Activated T-cell treated with anti-CD3 and anti-CD28 coated beads, Interleukin-2, amount 50 U/mL, for 4 hours (primary cell): ENCODE measurements at regions not wholly inside any gene's neighbourhood (a gene's known extent, or its start where the extent isn't known, plus 50 kb on each side); places are given as distances from the start of the nearest gene placed in this dataset.
"Not testable (repeated sequence)": the region's sequence is repeated elsewhere in the genome, so short reads cannot be mapped to it uniquely, and the experiment has no call there.

Source experiments
- ATAC-seq, 2 donors: fragments of 200-7000 bp; cut with Tn5 transposase; one replicate each; pipeline ENCODE4 v1.10.0; 2021
- DNase-seq: peaks from one replicate; pipeline ENCODE4 v3.0.0-alpha.2; 2020
- H3K27me3 Mint-ChIP-seq: one replicate; pipeline ENCODE4 v1.8.0; 2021; ENCODE audit warnings: low read depth, mixed read lengths
- H3K36me3 Mint-ChIP-seq: one replicate; pipeline ENCODE4 v1.8.0; 2022; ENCODE audit warnings: mixed read lengths; ENCODE audit not compliant: insufficient read depth
- H3K4me1 Mint-ChIP-seq: one replicate; pipeline ENCODE4 v1.8.0; 2021; ENCODE audit warnings: low read depth, mixed read lengths
- H3K4me3 Mint-ChIP-seq: one replicate; pipeline ENCODE4 v1.8.0; 2021; ENCODE audit warnings: mild to moderate bottlenecking, moderate library complexity, mixed read lengths
- H3K9me3 Mint-ChIP-seq: one replicate; pipeline ENCODE4 v1.8.0; 2021; ENCODE audit warnings: mixed read lengths

GRCh38 chr11:116339306-116340098 is 433.3 kb downstream of the BUD13 start:
- no peak for DNase-seq
- no peak for ATAC-seq
- Mint-ChIP-seq H3K4me1 (no peaks in the 10 kb centered on the region), H3K9me3 (peaks cover 12% of the 10 kb centered on the region), H3K36me3 (no peaks in the 10 kb centered on the region), H3K4me3 (no peak overlapping the region), H3K27me3 (no peaks in the 10 kb centered on the region)

GRCh38 chr11:116338500-116338899 is 434.3 kb downstream of the BUD13 start:
- H3K36me3 Mint-ChIP-seq, H3K27me3 Mint-ChIP-seq, H3K4me3 Mint-ChIP-seq, DNase-seq, H3K4me1 Mint-ChIP-seq, ATAC-seq: not testable (repeated sequence)
- H3K9me3 Mint-ChIP-seq = peaks cover 12% of the 10 kb centered on the region

- Mint-ChIP-seq H3K4me3 (no peak overlapping the region), H3K27me3 (no peaks in the 10 kb centered on the region), H3K9me3 (peaks cover 8% of the 10 kb centered on the region), H3K4me1 (no peaks in the 10 kb centered on the region), H3K36me3 (no peaks in the 10 kb centered on the region)
- ATAC-seq (no peak), DNase-seq (no peak)
Observed at GRCh38 chr11:116336540-116336939, 436.2 kb downstream of the BUD13 start.

GRCh38 chr11:116335891-116336290 is 436.9 kb downstream of the BUD13 start:
- Mint-ChIP-seq H3K36me3 (no peaks in the 10 kb centered on the region), H3K4me3 (no peak overlapping the region), H3K27me3 (no peaks in the 10 kb centered on the region), H3K4me1 (no peaks in the 10 kb centered on the region), H3K9me3 (peaks cover 8% of the 10 kb centered on the region)
- no peak for ATAC-seq
- no peak for DNase-seq

GRCh38 chr11:116335078-116335477 is 437.7 kb downstream of the BUD13 start:
- DNase-seq = no peak
- Mint-ChIP-seq H3K9me3 (peaks cover 8% of the 10 kb centered on the region), H3K36me3 (no peaks in the 10 kb centered on the region), H3K27me3 (no peaks in the 10 kb centered on the region), H3K4me1 (no peaks in the 10 kb centered on the region), H3K4me3 (no peak overlapping the region)
- ATAC-seq = no peak

- DNase-seq = no peak
- no peaks in the 10 kb centered on the region for H3K4me1 Mint-ChIP-seq
- H3K27me3 Mint-ChIP-seq = no peaks in the 10 kb centered on the region
- no peaks in the 10 kb centered on the region for H3K36me3 Mint-ChIP-seq
- no peak for ATAC-seq
- H3K4me3 Mint-ChIP-seq = no peak overlapping the region
- H3K9me3 Mint-ChIP-seq = peaks cover 8% of the 10 kb centered on the region
Observed at GRCh38 chr11:116334596-116334995, 438.2 kb downstream of the BUD13 start.

- ATAC-seq = no peak
- H3K36me3 Mint-ChIP-seq = no peaks in the 10 kb centered on the region
- peaks cover 2% of the 10 kb centered on the region for H3K27me3 Mint-ChIP-seq
- no peak for DNase-seq
- H3K4me3 Mint-ChIP-seq = no peak overlapping the region
- no peaks in the 10 kb centered on the region for H3K4me1 Mint-ChIP-seq
- peaks cover 8% of the 10 kb centered on the region for H3K9me3 Mint-ChIP-seq
Observed at GRCh38 chr11:116333001-116333535, 439.7 kb downstream of the BUD13 start.

GRCh38 chr11:116332391-116332790 is 440.4 kb downstream of the BUD13 start:
- Mint-ChIP-seq H3K4me3 (no peak overlapping the region), H3K4me1 (no peaks in the 10 kb centered on the region), H3K36me3 (no peaks in the 10 kb centered on the region), H3K9me3 (peaks cover 8% of the 10 kb centered on the region), H3K27me3 (peaks cover 2% of the 10 kb centered on the region)
- DNase-seq = no peak
- ATAC-seq = no peak

GRCh38 chr11:116331381-116331780 is 441.4 kb downstream of the BUD13 start:
- Mint-ChIP-seq H3K27me3 (peaks cover 2% of the 10 kb centered on the region), H3K4me3 (no peak overlapping the region), H3K4me1 (no peaks in the 10 kb centered on the region), H3K36me3 (no peaks in the 10 kb centered on the region), H3K9me3 (peaks cover under 1% of the 10 kb centered on the region)
- no peak for ATAC-seq
- DNase-seq = no peak

- Mint-ChIP-seq H3K4me1 (no peaks in the 10 kb centered on the region), H3K27me3 (peaks cover 2% of the 10 kb centered on the region), H3K9me3 (no peaks in the 10 kb centered on the region), H3K4me3 (no peak overlapping the region), H3K36me3 (no peaks in the 10 kb centered on the region)
- no peak for DNase-seq
- no peak for ATAC-seq
Observed at GRCh38 chr11:116330439-116331185, 442.2 kb downstream of the BUD13 start.

- no peak overlapping the region for H3K4me3 Mint-ChIP-seq
- no peak for ATAC-seq
- H3K36me3 Mint-ChIP-seq = no peaks in the 10 kb centered on the region
- H3K4me1 Mint-ChIP-seq = no peaks in the 10 kb centered on the region
- H3K9me3 Mint-ChIP-seq = no peaks in the 10 kb centered on the region
- DNase-seq = no peak
- peaks cover 2% of the 10 kb centered on the region for H3K27me3 Mint-ChIP-seq
Observed at GRCh38 chr11:116329354-116330090, 443.3 kb downstream of the BUD13 start.

- Mint-ChIP-seq H3K36me3 (no peaks in the 10 kb centered on the region), H3K4me3 (no peak overlapping the region), H3K9me3 (no peaks in the 10 kb centered on the region), H3K27me3 (peaks cover 2% of the 10 kb centered on the region), H3K4me1 (no peaks in the 10 kb centered on the region)
- DNase-seq = no peak
- ATAC-seq = no peak
Observed at GRCh38 chr11:116328851-116329250, 443.9 kb downstream of the BUD13 start.

- H3K27me3 Mint-ChIP-seq = peaks cover 2% of the 10 kb centered on the region
- H3K36me3 Mint-ChIP-seq = no peaks in the 10 kb centered on the region
- no peak for DNase-seq
- no peak overlapping the region for H3K4me3 Mint-ChIP-seq
- no peaks in the 10 kb centered on the region for H3K9me3 Mint-ChIP-seq
- no peak for ATAC-seq
- H3K4me1 Mint-ChIP-seq = no peaks in the 10 kb centered on the region
Observed at GRCh38 chr11:116328391-116328790, 444.4 kb downstream of the BUD13 start.

- no peak for ATAC-seq
- H3K4me3 Mint-ChIP-seq = no peak overlapping the region
Observed at GRCh38 chr11:116326146-116326545, 446.6 kb downstream of the BUD13 start.

More at GRCh38 chr11:116326146-116326545, 446.6 kb downstream of the BUD13 start:
- DNase-seq = no peak
- Mint-ChIP-seq H3K27me3 (peaks cover 2% of the 10 kb centered on the region), H3K9me3 (no peaks in the 10 kb centered on the region), H3K4me1 (no peaks in the 10 kb centered on the region), H3K36me3 (no peaks in the 10 kb centered on the region)
